GM12878 (cell line): ENCODE measurements at regions not wholly inside any gene's neighbourhood (a gene's known extent, or its start where the extent isn't known, plus 50 kb on each side); places are given as distances from the start of the nearest gene placed in this dataset.

Experiments used
- ATAC-seq: fragments of 200-7000 bp; cut with Tn5 transposase; 3 replicates; pipeline ENCODE4 v1.9.1; 2020; ENCODE audit warnings: mild to moderate bottlenecking, moderate library complexity
- BruUV-seq: library from RNA; stranded (reverse); fragments of 400-500 nt; replicated peaks from 2 replicates; lab custom pipeline; 2021; lab: Mats Ljungman, UMichigan
- CTCF ChIA-PET: fragments of 300-600 bp; sonication (Branson Sonifier 250); formaldehyde crosslinking; extraction: SDS; loops from one replicate; lab custom pipeline; 2021; ENCODE audit warnings: inconsistent platforms; lab: Yijun Ruan, JAX
- POLR2A ChIA-PET: fragments of 350-600 bp; formaldehyde crosslinking; extraction: SDS; loops from one replicate; lab custom pipeline; 2021; ENCODE audit warnings: inconsistent platforms; lab: Charles Lee
- RAD21 ChIA-PET: fragments of 300-600 bp; sonication (Branson Sonifier 250); formaldehyde crosslinking; loops from one replicate; lab custom pipeline; 2023; ENCODE audit warnings: antibody characterized with exemption; ENCODE audit not compliant: unreplicated experiment; lab: Charles Lee
- SMC1A ChIA-PET: fragments of 300-600 bp; sonication (Branson Sonifier 250); formaldehyde crosslinking; loops from one replicate; lab custom pipeline; 2023; ENCODE audit not compliant: unreplicated experiment, uncharacterized antibody; lab: Charles Lee
- DNase-seq: peaks from one replicate; pipeline ENCODE4 v3.0.0-alpha.2; 2011; ENCODE audit warnings: low read depth, low spot score
- FAIRE-seq: peaks from 3 replicates; lab custom pipeline; 2011; peaks lifted over from hg19 to GRCh38; lab: Jason Lieb, UNC
- H2AFZ ChIP-seq: 2 replicates; pipeline ENCODE4 v1.6.0; 2011; ENCODE audit warnings: low read depth, low read length, control low read depth; ENCODE audit not compliant: control insufficient read depth
- H3K27ac ChIP-seq: 2 replicates; pipeline ENCODE4 v1.5.1; 2011; ENCODE audit warnings: control low read depth; ENCODE audit not compliant: control insufficient read depth, insufficient read depth
- H3K27me3 ChIP-seq, 2 experiments: replicated peaks in 1 of 2; 2 replicates each; pipeline versions ENCODE4 v1.6.0 to v1.6.1; 2011; ENCODE audit warnings: low read length in 1 of 2; ENCODE audit not compliant: control insufficient read depth in 2 of 2, insufficient read depth in 2 of 2
- H3K36me3 ChIP-seq, 2 experiments: 2 replicates each; pipeline ENCODE4 v1.5.1; 2011; ENCODE audit warnings: low read length in 1 of 2; ENCODE audit not compliant: control insufficient read depth in 2 of 2, insufficient read depth in 2 of 2
- H3K4me1 ChIP-seq: 2 replicates; pipeline ENCODE4 v1.6.1; 2011; ENCODE audit warnings: mild to moderate bottlenecking, low read length, moderate library complexity, mixed read lengths; ENCODE audit not compliant: control insufficient read depth, insufficient read depth
- H3K4me2 ChIP-seq: 2 replicates; pipeline ENCODE4 v1.6.0; 2011; ENCODE audit warnings: control low read depth; ENCODE audit not compliant: control insufficient read depth, insufficient read depth
- H3K4me3 ChIP-seq: fragments of 200-600 bp; sonication (generic); 2 replicates; pipeline ENCODE4 v1.5.1; 2016
- H3K79me2 ChIP-seq: 2 replicates; pipeline ENCODE4 v1.6.0; 2011; ENCODE audit warnings: low read length; ENCODE audit not compliant: control insufficient read depth, insufficient read depth
- H3K9ac ChIP-seq: 2 replicates; pipeline ENCODE4 v1.8.0; 2011; ENCODE audit warnings: low read length, control low read depth, mixed read lengths; ENCODE audit not compliant: control insufficient read depth, insufficient read depth
- H3K9me3 ChIP-seq: replicated peaks from 3 replicates; pipeline ENCODE4 v1.5.1; 2011; ENCODE audit warnings: mild to moderate bottlenecking, low read length; ENCODE audit not compliant: control insufficient read depth, insufficient read depth
- H4K20me1 ChIP-seq: 2 replicates; pipeline ENCODE4 v1.6.0; 2011; ENCODE audit not compliant: control insufficient read depth, insufficient read depth
- DPF2 ChIP-seq: fragments of 450-650 bp; IDR thresholded peaks from 2 replicates; pipeline ENCODE4 v1.6.1; 2017; ENCODE audit warnings: mild to moderate bottlenecking
- ESRRA ChIP-seq: IDR thresholded peaks from 2 replicates; pipeline ENCODE4 v1.6.1; 2012; ENCODE audit warnings: mild to moderate bottlenecking, low read length, improper control_type of control experiment
- MYC ChIP-seq: IDR thresholded peaks from 2 replicates; pipeline ENCODE4 v1.6.1; 2011; ENCODE audit warnings: mild to moderate bottlenecking, low read length, moderate library complexity, inconsistent platforms; ENCODE audit not compliant: insufficient read depth, insufficient replicate concordance, insufficient read length, severe bottlenecking
- POU2F2 ChIP-seq: IDR thresholded peaks from 3 replicates; pipeline ENCODE4 v1.6.1; 2011; ENCODE audit warnings: low read depth, mild to moderate bottlenecking, low read length, borderline replicate concordance
- SREBF2 ChIP-seq: IDR thresholded peaks from 2 replicates; pipeline ENCODE4 v1.6.1; 2012; ENCODE audit warnings: mild to moderate bottlenecking, low read length
- SUZ12 ChIP-seq: fragments of 200-600 bp; sonication (generic); IDR thresholded peaks from one replicate; pipeline ENCODE4 v1.6.1; 2018; ENCODE audit warnings: antibody characterized with exemption, mild to moderate bottlenecking; ENCODE audit not compliant: unreplicated experiment
- TCF3 ChIP-seq: IDR thresholded peaks from 2 replicates; pipeline ENCODE4 v1.6.1; 2012; ENCODE audit warnings: low read depth, mild to moderate bottlenecking, low read length, borderline replicate concordance; ENCODE audit not compliant: insufficient read depth
- WGBS: methylation state at CpG from one replicate; pipeline ENCODE4 v1.1.6; 2016; ENCODE audit warnings: low lambda C conversion rate; ENCODE audit not compliant: insufficient replicate concordance, insufficient coverage; ENCODE audit errors: missing lambda C conversion rate; 5-methylcytosine and 5-hydroxymethylcytosine counted together
- in situ Hi-C: fragments of 300-500 bp; cut with MboI; formaldehyde crosslinking; loops from 9 replicates; pipeline ENCODE4 v1.14.3; 2018; ENCODE audit warnings: mixed read lengths
- intact Hi-C: fragments of 100-400 bp; cut with micrococcal nuclease; formaldehyde crosslinking; loops from one replicate; pipeline ENCODE4 v1.14.2; 2022; ENCODE audit not compliant: unreplicated experiment
- TF ChIP-seq, protein P1 (sequence below): IDR thresholded peaks from 2 replicates; pipeline ENCODE4 v1.6.1; 2012; ENCODE audit warnings: low read length, inconsistent platforms
- TF ChIP-seq, protein P2 (sequence below): IDR thresholded peaks from 2 replicates; pipeline ENCODE4 v1.6.1; 2011; ENCODE audit warnings: low read depth, mild to moderate bottlenecking, low read length, moderate library complexity, borderline replicate concordance; ENCODE audit errors: extremely low read depth
- TF ChIP-seq, protein P3 (sequence below): fragments of 450-650 bp; IDR thresholded peaks from 2 replicates; pipeline ENCODE4 v1.6.1; 2016; ENCODE audit warnings: mild to moderate bottlenecking
- TF ChIP-seq, protein P4 (sequence below): fragments of 450-650 bp; conservative IDR thresholded peaks from 2 replicates; pipeline ENCODE4 v1.6.1; 2017; ENCODE audit warnings: mild to moderate bottlenecking, moderate library complexity
- TF ChIP-seq, protein P5 (sequence below): IDR thresholded peaks from 2 replicates; pipeline ENCODE4 v1.6.1; 2011; ENCODE audit warnings: borderline replicate concordance, low read depth, mild to moderate bottlenecking, moderate library complexity, mixed read lengths, low read length; ENCODE audit not compliant: insufficient read depth; ENCODE audit errors: extremely low read length
- TF ChIP-seq, protein P6 (sequence below): fragments of 450-650 bp; IDR thresholded peaks from 2 replicates; pipeline ENCODE4 v1.6.1; 2016; ENCODE audit warnings: mild to moderate bottlenecking
- TF ChIP-seq, protein P7 (sequence below): fragments of 450-650 bp; IDR thresholded peaks from 2 replicates; pipeline ENCODE4 v1.6.1; 2017; ENCODE audit warnings: mild to moderate bottlenecking, low read depth, inconsistent platforms; ENCODE audit not compliant: poor library complexity, severe bottlenecking

DNA sequence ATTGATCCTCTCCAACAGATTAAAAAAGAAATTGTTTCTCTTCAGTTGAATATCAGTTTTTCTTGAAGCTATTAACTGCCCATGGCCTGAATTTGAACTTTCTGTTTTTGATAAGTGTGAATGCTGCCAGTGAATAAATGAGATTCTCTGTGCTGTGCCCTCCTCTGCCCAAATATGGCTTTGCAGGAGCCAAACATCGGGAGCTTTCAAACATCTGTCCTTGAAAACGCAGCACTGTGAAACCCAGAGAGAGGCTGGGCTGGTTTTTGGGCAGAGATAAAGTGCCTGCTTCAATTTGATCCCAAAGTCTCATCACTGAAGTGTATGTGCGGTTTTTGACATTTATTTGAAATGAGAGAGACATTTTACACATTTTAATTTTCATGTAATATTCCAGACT lies 268.3 kb upstream of the SHH start:
- ATAC-seq, result no peak
- no peak overlapping the region for H3K4me2 ChIP-seq
- ChIA-PET SMC1A (no interaction called here), CTCF (no interaction called here), RAD21 (no interaction called here)
- no peaks in the 10 kb centered on the region for H3K36me3 ChIP-seq
- no peaks in the 10 kb centered on the region for H3K79me2 ChIP-seq
- H4K20me1 ChIP-seq, result no peaks in the 10 kb centered on the region
- H3K4me3 ChIP-seq, result no peak overlapping the region
- FAIRE-seq, result no peak
- H3K27ac ChIP-seq, result no peak overlapping the region
- TF ChIP-seq, protein P1, sequence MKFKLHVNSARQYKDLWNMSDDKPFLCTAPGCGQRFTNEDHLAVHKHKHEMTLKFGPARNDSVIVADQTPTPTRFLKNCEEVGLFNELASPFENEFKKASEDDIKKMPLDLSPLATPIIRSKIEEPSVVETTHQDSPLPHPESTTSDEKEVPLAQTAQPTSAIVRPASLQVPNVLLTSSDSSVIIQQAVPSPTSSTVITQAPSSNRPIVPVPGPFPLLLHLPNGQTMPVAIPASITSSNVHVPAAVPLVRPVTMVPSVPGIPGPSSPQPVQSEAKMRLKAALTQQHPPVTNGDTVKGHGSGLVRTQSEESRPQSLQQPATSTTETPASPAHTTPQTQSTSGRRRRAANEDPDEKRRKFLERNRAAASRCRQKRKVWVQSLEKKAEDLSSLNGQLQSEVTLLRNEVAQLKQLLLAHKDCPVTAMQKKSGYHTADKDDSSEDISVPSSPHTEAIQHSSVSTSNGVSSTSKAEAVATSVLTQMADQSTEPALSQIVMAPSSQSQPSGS, result no peak
- TF ChIP-seq, protein P2, sequence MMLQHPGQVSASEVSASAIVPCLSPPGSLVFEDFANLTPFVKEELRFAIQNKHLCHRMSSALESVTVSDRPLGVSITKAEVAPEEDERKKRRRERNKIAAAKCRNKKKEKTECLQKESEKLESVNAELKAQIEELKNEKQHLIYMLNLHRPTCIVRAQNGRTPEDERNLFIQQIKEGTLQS, result no peak
- TF ChIP-seq, protein P3, sequence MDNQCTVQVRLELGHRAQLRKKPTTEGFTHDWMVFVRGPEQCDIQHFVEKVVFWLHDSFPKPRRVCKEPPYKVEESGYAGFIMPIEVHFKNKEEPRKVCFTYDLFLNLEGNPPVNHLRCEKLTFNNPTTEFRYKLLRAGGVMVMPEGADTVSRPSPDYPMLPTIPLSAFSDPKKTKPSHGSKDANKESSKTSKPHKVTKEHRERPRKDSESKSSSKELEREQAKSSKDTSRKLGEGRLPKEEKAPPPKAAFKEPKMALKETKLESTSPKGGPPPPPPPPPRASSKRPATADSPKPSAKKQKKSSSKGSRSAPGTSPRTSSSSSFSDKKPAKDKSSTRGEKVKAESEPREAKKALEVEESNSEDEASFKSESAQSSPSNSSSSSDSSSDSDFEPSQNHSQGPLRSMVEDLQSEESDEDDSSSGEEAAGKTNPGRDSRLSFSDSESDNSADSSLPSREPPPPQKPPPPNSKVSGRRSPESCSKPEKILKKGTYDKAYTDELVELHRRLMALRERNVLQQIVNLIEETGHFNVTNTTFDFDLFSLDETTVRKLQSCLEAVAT, result no peak
- TF ChIP-seq, protein P4, sequence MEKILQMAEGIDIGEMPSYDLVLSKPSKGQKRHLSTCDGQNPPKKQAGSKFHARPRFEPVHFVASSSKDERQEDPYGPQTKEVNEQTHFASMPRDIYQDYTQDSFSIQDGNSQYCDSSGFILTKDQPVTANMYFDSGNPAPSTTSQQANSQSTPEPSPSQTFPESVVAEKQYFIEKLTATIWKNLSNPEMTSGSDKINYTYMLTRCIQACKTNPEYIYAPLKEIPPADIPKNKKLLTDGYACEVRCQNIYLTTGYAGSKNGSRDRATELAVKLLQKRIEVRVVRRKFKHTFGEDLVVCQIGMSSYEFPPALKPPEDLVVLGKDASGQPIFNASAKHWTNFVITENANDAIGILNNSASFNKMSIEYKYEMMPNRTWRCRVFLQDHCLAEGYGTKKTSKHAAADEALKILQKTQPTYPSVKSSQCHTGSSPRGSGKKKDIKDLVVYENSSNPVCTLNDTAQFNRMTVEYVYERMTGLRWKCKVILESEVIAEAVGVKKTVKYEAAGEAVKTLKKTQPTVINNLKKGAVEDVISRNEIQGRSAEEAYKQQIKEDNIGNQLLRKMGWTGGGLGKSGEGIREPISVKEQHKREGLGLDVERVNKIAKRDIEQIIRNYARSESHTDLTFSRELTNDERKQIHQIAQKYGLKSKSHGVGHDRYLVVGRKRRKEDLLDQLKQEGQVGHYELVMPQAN, result no peak
- TF ChIP-seq, protein P5, sequence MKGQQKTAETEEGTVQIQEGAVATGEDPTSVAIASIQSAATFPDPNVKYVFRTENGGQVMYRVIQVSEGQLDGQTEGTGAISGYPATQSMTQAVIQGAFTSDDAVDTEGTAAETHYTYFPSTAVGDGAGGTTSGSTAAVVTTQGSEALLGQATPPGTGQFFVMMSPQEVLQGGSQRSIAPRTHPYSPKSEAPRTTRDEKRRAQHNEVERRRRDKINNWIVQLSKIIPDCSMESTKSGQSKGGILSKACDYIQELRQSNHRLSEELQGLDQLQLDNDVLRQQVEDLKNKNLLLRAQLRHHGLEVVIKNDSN, result no peak
- TF ChIP-seq POU2F2, result no peak
- TF ChIP-seq, protein P6, sequence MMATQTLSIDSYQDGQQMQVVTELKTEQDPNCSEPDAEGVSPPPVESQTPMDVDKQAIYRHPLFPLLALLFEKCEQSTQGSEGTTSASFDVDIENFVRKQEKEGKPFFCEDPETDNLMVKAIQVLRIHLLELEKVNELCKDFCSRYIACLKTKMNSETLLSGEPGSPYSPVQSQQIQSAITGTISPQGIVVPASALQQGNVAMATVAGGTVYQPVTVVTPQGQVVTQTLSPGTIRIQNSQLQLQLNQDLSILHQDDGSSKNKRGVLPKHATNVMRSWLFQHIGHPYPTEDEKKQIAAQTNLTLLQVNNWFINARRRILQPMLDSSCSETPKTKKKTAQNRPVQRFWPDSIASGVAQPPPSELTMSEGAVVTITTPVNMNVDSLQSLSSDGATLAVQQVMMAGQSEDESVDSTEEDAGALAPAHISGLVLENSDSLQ, result no peak
- TF ChIP-seq MYC, result no peak
- TF ChIP-seq, protein P7, sequence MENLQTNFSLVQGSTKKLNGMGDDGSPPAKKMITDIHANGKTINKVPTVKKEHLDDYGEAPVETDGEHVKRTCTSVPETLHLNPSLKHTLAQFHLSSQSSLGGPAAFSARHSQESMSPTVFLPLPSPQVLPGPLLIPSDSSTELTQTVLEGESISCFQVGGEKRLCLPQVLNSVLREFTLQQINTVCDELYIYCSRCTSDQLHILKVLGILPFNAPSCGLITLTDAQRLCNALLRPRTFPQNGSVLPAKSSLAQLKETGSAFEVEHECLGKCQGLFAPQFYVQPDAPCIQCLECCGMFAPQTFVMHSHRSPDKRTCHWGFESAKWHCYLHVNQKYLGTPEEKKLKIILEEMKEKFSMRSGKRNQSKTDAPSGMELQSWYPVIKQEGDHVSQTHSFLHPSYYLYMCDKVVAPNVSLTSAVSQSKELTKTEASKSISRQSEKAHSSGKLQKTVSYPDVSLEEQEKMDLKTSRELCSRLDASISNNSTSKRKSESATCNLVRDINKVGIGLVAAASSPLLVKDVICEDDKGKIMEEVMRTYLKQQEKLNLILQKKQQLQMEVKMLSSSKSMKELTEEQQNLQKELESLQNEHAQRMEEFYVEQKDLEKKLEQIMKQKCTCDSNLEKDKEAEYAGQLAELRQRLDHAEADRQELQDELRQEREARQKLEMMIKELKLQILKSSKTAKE, result no peak
- no peak for TF ChIP-seq SREBF2
- TF ChIP-seq DPF2, result no peak
- TF ChIP-seq SUZ12, result no peak
- TF ChIP-seq TCF3, result no peak
- TF ChIP-seq ESRRA, result no peak
- TF ChIP-seq, all 136 proteins: peak for 0
- H3K4me1 ChIP-seq, result no peaks in the 10 kb centered on the region
- intact Hi-C loops, result no loop called here
- no peak overlapping the region for H2AFZ ChIP-seq
- H3K9ac ChIP-seq, result no peak overlapping the region
- 2% methylated on average over 3 of the region's 3 CpGs for WGBS
- no peak for DNase-seq
- no TSS peak for BruUV-seq
- in situ Hi-C loops, result no loop called here
- no peaks in the 10 kb centered on the region; a peak in 2 of 4 replicates for H3K27me3 ChIP-seq
- no peaks in the 10 kb centered on the region for H3K9me3 ChIP-seq
- POLR2A ChIA-PET, result no interaction called here
